ENCODE measurements at regions not wholly inside any gene's neighbourhood (a gene's known extent, or its start where the extent isn't known, plus 50 kb on each side); places are given as distances from the start of the nearest gene placed in this dataset.

DNA sequence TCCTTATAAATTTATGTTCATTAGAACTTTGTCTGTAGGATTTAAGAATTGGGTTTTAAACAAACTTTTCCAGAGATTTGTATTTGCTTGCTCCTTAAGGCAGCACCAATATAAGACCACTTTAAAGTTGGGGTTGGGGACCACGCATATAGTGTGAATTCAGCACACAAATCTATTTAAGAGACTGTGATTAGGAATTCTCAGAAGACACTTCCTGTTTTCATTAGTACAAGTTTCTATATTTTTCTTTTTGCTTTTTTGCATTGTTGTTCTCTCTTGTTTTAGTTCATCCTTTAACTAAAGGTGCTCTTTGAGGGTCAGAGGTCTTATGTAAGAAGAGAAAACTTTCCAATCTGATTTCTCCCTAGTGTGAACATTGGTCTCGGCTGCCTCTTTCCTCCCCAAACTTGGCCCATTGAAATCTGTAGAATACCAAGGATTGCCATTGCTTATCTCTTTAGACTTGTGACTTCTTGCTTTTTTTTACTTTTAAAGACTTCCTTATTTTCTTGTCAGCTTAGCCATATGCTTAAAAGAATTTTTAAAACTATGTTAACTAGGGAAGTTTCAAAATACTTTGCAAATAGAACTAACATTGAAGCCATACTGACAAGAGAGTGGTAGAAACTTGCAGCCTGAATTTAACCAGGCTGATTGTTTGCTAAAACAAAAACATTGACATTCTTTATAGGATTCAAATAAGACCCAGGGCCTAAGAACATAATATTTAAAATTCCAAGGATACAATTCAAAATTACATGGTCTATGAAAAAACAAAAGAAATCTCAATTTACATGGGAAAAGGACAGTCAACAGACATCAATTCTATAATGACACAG, 264.1 kb upstream of the FN1 start:
- H3K79me1 ChIP-seq (ENCODE audit: low read depth, low read length), result no peaks in the 10 kb centered on the region
- no peak for DNase-seq (ENCODE audit: low read depth in 1 of 2, low spot score in 2 of 2)
- TF ChIP-seq EZH2 (IDR thresholded peaks at IDR 0.05; ENCODE audit: low read depth, low read length, severe bottlenecking), result no peak
- TF ChIP-seq MAFK (IDR thresholded peaks at IDR 0.05; ENCODE audit: low read depth, low read length), result no peak
- TF ChIP-seq SAP30 (IDR thresholded peaks at IDR 0.05; ENCODE audit: insufficient read depth, insufficient replicate concordance, low read length), result no peak
- TF ChIP-seq NANOG (IDR thresholded peaks at IDR 0.05; ENCODE audit: insufficient read depth, low read depth, low read length, poor library complexity, severe bottlenecking), result no peak
- no peak for TF ChIP-seq RAD21 (IDR thresholded peaks at IDR 0.05 in 1 of 2, conservative IDR thresholded peaks at IDR 0.05 in 1 of 2; ENCODE audit: low read depth in 2 of 2, low read length in 2 of 2)
- TF ChIP-seq, protein P1, sequence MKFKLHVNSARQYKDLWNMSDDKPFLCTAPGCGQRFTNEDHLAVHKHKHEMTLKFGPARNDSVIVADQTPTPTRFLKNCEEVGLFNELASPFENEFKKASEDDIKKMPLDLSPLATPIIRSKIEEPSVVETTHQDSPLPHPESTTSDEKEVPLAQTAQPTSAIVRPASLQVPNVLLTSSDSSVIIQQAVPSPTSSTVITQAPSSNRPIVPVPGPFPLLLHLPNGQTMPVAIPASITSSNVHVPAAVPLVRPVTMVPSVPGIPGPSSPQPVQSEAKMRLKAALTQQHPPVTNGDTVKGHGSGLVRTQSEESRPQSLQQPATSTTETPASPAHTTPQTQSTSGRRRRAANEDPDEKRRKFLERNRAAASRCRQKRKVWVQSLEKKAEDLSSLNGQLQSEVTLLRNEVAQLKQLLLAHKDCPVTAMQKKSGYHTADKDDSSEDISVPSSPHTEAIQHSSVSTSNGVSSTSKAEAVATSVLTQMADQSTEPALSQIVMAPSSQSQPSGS (IDR thresholded peaks at IDR 0.05; ENCODE audit: low read length), result no peak
- TF ChIP-seq KDM5A (IDR thresholded peaks at IDR 0.05; ENCODE audit: low read length), result no peak
- H3K23me2 ChIP-seq (ENCODE audit: low read depth, low read length), result no peaks in the 10 kb centered on the region
- H4K20me1 ChIP-seq (replicated peaks in 1 of 2; ENCODE audit: control insufficient read depth in 1 of 2, insufficient read depth in 2 of 2, low read length in 2 of 2), result no peaks in the 10 kb centered on the region
- no peak overlapping the region for H3K14ac ChIP-seq (ENCODE audit: insufficient read length)
- no peaks in the 10 kb centered on the region for H3K36me3 ChIP-seq (ENCODE audit: control insufficient read depth in 2 of 4, insufficient read depth in 4 of 4, low read length in 3 of 4)
- FAIRE-seq, result no peak
- H3K4me2 ChIP-seq (ENCODE audit: insufficient read depth in 1 of 2, low read depth in 2 of 2, low read length in 2 of 2), result no peak overlapping the region
- no peak overlapping the region for H2BK120ac ChIP-seq (replicated peaks; ENCODE audit: low read depth, low read length)
- H3K27me3 ChIP-seq (replicated peaks in 1 of 4; ENCODE audit: control insufficient read depth in 3 of 4, extremely low read depth in 1 of 4, insufficient read depth in 3 of 4, low read length in 3 of 4), result no peaks in the 10 kb centered on the region
- no peak overlapping the region for H3K56ac ChIP-seq (replicated peaks; ENCODE audit: insufficient read length, low read depth, low read length)
- H3K79me2 ChIP-seq (ENCODE audit: control insufficient read depth in 1 of 2, insufficient read depth in 2 of 2, low read length in 2 of 2), result no peaks in the 10 kb centered on the region
- H3K4me3 ChIP-seq (ENCODE audit: extremely low read depth in 1 of 4, insufficient read depth in 2 of 4, low read depth in 3 of 4, low read length in 4 of 4), result no peak overlapping the region
- no peak overlapping the region for H2AK5ac ChIP-seq (ENCODE audit: low read depth, low read length)
- no peak overlapping the region for H2AFZ ChIP-seq (ENCODE audit: low read length)
- H2BK5ac ChIP-seq (ENCODE audit: low read depth, low read length), result no peak overlapping the region
- H3K4ac ChIP-seq (replicated peaks; ENCODE audit: insufficient read length, low read depth, low read length), result no peak overlapping the region
- H4K8ac ChIP-seq (ENCODE audit: extremely low read depth, insufficient read depth, low read length), result no peak overlapping the region
- H3K27ac ChIP-seq (ENCODE audit: low read depth, low read length), result no peak overlapping the region
- H3K4me1 ChIP-seq (replicated peaks in 1 of 4; ENCODE audit: control insufficient read depth in 3 of 4, insufficient read depth in 4 of 4, low read length in 3 of 4), result no peaks in the 10 kb centered on the region
- CTCF ChIA-PET (ENCODE audit: partially characterized antibody), result no interaction called here
- H2BK15ac ChIP-seq (ENCODE audit: low read length), result no peak overlapping the region
- no peak overlapping the region for H3K23ac ChIP-seq (ENCODE audit: insufficient read length)
- H3K9ac ChIP-seq (replicated peaks in 1 of 4; ENCODE audit: extremely low read depth in 1 of 4, low read depth in 3 of 4, low read length in 3 of 4), result no peak overlapping the region
- no peak overlapping the region for H4K5ac ChIP-seq (ENCODE audit: insufficient read length, low read depth, low read length)
- H3K9me3 ChIP-seq (ENCODE audit: insufficient read depth in 2 of 2, low read depth in 1 of 2, low read length in 1 of 2), result no peaks in the 10 kb centered on the region
- no peak overlapping the region for H3K18ac ChIP-seq (ENCODE audit: extremely low read depth, low read length)
- no peak overlapping the region for H2BK20ac ChIP-seq (ENCODE audit: low read length)
- no peak overlapping the region for H4K91ac ChIP-seq (replicated peaks; ENCODE audit: insufficient read length, low read length)
- POLR2A ChIA-PET (ENCODE audit: partially characterized antibody), result no interaction called here
- no peak overlapping the region for H2BK12ac ChIP-seq (ENCODE audit: low read depth, low read length)
- 83% methylated on average over 2 of the region's 2 CpGs; no CpG with 5 or more reads in 1 of the 2 experiments for WGBS, 2 experiments (ENCODE audit: extremely low coverage in 1 of 2, insufficient coverage in 1 of 2, insufficient read length in 1 of 2, insufficient replicate concordance in 2 of 2, low coverage in 1 of 2, low lambda C conversion rate in 2 of 2, missing lambda C conversion rate in 1 of 2)

All from H1 (cell line).